ENCODE measurements at regions not wholly inside any gene's neighbourhood (a gene's known extent, or its start where the extent isn't known, plus 50 kb on each side); places are given as distances from the start of the nearest gene placed in this dataset.
"Not testable (repeated sequence)": the region's sequence is repeated elsewhere in the genome, so short reads cannot be mapped to it uniquely, and the experiment has no call there.

- no peak for DNase-seq (ENCODE audit: low spot score)
Observed at GRCh38 chr6:164377348-164377918, 932.0 kb downstream of the C6orf118 start.

GRCh38 chr6:164370773-164371172 lies 938.6 kb downstream of the C6orf118 start:
- no peak for DNase-seq (ENCODE audit: low spot score)

DNA sequence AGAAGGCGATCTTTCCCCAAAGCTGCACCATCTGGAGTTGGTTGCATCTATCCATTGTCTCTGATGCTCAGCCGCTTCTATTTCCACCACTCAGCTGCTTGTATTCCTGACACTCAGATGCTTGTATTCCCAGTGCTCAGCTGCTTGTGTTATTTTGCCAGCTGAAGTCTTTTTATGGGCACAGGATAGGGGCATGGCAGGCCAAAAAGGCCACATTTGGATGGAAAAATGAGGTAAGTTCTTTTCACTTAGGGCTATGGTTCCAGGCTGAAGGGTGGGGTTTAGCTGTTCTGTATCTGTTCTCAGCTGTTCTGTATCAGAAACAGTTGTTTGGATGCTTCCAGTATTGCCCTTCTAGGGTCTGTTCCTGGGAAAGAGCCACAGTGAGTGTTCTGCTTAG lies 944.9 kb downstream of the QKI start:
- DNase-seq (ENCODE audit: low spot score): no peak

- DNase-seq (ENCODE audit: low spot score): no peak
Observed at GRCh38 chr6:164359036-164359435, 944.5 kb downstream of the QKI start.

DNA sequence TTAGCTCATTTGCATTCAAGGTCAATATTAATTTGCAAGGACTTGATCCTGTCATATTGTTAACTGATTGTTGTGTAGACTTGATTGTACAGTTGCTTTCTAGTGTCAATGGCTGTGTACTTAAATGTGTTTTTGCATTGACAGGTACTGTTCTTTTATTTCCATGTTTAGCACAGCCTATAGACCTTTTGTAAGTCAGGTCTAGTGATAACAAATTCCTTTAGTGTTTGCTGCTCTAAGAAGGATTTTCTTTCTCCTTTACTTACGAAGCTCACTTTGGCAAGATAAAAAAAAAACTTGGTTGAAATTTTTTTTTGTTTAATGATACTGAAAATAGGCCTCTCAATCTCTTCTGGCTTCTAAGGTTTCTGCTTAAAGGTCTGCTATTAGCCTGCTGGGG lies 942.3 kb downstream of the QKI start:
- DNase-seq (ENCODE audit: low spot score): no peak

DNA sequence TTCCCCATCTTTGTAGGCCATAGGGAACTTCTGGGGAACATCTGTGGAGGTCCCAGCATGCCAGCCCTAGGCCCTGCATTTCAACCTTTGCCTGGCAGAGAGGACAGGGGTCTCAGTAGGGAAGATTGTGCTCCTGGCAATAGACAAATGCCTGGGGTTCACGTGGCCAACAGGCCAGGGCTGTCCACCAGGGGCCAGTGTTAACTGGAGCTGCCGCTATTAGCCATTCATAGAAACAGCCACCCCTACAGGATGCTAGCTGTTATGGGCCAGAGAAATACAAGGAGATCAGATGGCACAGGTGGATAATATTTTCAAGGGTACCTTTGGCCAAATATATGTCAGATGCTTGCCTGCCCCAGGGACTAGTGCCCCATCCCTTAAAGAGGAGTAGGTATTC lies 932.9 kb downstream of the QKI start:
- DNase-seq (ENCODE audit: low spot score): no peak

- DNase-seq (ENCODE audit: low spot score): no peak
Observed at GRCh38 chr6:164346631-164347030, 932.1 kb downstream of the QKI start.

GRCh38 chr6:164345806-164346496 lies 931.4 kb downstream of the QKI start:
- DNase-seq (ENCODE audit: low spot score): no peak

- DNase-seq (ENCODE audit: low spot score): no peak
Observed at GRCh38 chr6:164345327-164345726, 930.8 kb downstream of the QKI start.

- DNase-seq (ENCODE audit: low spot score): no peak
Observed at GRCh38 chr6:164344801-164345291, 930.3 kb downstream of the QKI start.

DNA sequence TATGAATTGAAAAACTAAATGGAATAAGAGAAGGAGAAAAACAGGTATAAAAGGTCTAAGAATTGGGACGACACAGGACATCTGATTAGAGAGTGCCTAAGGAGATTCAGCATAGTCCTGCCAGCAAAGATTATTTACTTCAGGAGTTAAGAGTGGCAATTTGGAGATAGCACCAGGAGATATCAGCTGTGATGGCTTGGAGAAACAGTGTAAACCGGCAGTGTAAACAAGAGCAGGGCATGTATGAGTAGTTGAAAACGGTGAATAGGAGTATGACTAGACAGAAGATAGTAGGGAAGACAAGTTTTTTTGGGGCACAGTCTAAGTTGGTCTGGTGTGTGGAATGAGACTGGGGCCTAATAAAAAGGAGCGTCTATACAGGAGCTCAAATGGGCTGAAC lies 924.9 kb downstream of the QKI start:
- DNase-seq (ENCODE audit: low spot score): not testable (repeated sequence)

GRCh38 chr6:164337925-164338397 lies 923.4 kb downstream of the QKI start:
- DNase-seq (ENCODE audit: low spot score): no peak

DNA sequence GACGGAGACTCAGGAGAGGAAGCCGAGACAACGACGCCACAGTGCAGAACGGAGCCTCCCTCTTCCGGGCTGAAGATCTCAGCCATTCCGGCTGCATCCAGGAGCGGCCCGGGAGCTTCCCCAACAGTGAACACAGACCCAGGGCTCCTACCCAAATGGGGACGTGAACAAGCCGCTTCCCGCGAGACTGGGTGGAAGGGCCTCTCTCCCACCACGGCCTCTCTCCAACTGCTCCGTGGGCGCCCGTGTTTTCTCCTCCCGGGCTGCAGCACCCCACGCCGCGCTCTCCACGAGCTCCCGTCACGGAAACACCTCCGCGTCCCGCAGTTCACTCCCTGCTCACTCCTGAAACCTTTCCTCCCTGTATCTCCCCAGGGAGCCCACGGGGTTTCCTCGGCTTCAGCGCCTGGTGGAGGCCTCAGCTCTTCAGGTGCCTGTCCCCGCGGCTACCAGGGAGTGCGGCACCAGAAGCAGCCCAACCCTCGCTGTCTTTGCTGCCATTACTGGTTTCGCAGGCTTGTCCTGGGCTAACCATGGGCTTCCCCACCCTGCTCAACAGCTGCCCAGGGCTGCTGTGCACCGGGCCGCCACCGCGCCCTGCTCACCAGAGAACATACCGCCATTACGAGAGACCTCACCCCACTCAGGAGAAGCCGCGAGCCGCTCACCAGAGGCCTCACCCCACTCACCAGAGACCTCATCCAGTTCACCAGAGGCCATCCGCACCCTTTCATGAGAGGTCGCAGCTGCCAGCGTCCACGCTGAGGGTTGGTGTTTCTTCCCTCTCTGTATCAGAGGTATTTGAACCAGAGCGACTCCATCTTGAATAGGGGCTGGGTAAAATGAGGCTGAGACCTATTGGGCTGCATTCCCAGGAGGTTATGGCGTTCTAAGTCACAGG lies 922.8 kb downstream of the QKI start:
- DNase-seq (ENCODE audit: low spot score): no peak

DNA sequence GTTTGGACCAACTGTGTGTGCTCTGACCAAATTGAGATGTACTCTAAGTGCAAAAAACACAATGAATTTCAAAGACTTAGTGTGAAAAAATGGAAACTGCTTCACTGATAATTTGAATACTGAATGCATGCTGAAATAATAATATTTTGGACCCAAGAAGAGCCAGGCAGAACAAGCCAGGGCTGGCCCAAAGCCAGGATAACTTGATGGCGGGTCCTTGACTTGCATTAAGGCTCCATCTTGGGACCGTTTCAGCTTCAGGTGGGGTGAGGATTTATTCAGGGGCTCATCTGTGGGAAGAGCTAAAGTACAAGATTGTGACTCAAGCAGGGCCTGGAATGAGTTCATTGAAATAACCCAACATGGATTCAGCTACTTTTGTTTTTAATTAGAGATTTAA lies 921.9 kb downstream of the QKI start:
- DNase-seq (ENCODE audit: low spot score): no peak

- no peak for DNase-seq (ENCODE audit: low spot score)
Observed at GRCh38 chr6:164331026-164331425, 916.5 kb downstream of the QKI start.

- no peak for DNase-seq (ENCODE audit: low spot score)
Observed at GRCh38 chr6:164325168-164325567, 910.6 kb downstream of the QKI start.

DNA sequence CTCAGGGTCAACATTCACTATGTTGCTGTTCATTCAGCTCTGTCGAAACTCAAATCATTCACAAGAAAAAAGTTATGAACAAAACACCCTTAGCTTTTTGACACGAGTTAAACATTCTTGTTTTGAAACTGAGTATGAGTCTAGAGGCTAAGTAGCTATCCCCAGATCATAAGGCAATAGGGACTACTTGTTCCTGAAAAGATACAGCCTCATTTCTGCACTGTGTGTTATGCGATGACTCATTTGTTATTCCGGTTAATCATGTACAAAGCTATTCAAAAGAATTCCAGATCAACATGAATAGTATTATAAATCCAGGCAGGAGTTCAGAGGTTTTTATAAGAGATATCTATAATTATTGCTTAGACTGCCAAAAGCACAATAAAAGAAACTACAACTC lies 908.0 kb downstream of the QKI start:
- DNase-seq (ENCODE audit: low spot score): no peak

DNA sequence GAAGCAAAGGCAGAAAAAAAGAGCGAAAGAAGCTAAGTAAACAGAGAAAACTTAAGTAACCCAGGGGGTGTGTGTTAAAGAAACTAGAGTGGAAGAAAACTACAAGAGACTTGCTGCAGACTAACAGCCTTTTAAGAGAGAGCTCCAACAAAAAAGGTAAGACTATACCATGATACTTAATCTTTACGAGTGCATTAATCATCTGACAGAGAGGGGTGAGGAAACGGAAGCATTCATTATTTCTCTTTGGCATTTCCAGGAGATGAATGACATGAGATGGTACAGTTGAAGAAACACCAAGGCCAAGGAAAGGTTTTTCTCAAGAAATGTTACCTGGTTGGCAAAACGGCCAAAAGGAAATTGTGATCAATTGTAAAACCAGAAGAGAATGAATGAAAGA lies 906.8 kb downstream of the QKI start:
- DNase-seq (ENCODE audit: low spot score): no peak

DNA sequence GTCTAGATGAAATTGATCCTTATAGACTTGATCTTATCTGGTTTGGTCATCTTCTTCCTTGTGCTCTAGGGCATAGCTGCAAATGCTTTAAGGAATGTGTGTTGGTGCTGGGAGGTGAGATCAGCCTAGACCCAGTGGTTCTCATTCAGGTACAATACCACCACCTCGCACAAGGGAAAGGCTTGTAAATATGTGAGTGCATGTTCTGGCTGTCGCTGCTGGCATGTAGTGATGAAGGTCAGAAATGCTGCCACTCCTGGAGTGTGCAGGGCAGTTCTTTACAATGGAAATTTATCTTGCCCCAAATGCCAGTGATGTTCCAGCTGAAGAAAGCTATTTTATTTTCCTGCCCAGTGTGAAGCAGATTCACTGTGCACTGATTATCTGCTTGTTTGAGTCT lies 900.9 kb downstream of the QKI start:
- no peak for DNase-seq (ENCODE audit: low spot score)

DNA sequence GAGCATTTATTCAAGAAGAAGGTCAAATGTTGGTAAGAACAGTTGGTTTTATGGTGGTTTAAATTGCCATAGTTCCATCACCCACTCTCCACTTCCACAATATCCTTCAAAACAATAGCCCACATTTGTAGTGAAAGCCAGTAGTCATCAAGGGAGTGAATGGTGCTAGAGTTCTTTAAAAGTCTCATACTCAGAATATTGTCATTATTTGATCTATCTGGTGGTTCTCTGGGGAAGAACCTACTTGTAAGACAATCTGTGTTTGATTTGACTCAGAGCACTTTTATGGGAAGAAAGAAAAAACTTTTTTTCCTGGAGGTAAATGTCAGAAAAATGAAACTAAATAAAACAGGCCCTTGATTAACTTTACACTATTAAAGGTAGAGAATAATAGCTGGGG lies 893.8 kb downstream of the QKI start:
- no peak for DNase-seq (ENCODE audit: low spot score)

GRCh38 chr6:164303102-164303964 lies 888.8 kb downstream of the QKI start:
- no peak for DNase-seq (ENCODE audit: low spot score)

GRCh38 chr6:164296411-164296810 lies 881.9 kb downstream of the QKI start:
- DNase-seq (ENCODE audit: low spot score): no peak

Data from HuH-7.5 (cell line).